NB4 (cell line): ENCODE measurements at regions not wholly inside any gene's neighbourhood (a gene's known extent, or its start where the extent isn't known, plus 50 kb on each side); places are given as distances from the start of the nearest gene placed in this dataset.

ENCODE experiments used
- POLR2A ChIP-seq: IDR thresholded peaks from 2 replicates; pipeline ENCODE4 v1.6.1; 2011; ENCODE audit warnings: mild to moderate bottlenecking; ENCODE audit not compliant: insufficient read length; ENCODE audit errors: extremely low read depth
- TF ChIP-seq, protein P1 (sequence below): IDR thresholded peaks from one replicate; pipeline ENCODE4 v1.5.1; 2012; ENCODE audit warnings: low read depth, low read length

DNA sequence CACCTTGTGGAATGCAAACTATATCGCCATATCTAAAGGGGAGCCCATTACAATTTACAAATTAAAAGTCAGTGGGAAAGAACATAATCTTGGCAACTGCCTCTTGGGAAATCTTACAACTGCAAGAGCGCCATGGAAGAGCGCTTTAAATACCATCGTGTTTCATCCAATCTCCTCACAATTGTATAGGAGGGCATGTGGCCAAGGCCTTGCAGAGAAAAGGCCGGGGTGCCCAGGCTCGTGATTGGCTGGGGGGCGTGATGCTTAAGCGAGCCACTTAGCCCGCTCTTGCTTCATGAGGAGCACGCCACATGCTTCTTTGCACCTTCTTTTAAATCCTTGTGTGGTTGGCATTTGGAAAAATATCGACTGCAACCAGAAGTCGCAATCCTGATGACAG lies 69.8 kb upstream of the NFIB start:
- TF ChIP-seq, protein P1, sequence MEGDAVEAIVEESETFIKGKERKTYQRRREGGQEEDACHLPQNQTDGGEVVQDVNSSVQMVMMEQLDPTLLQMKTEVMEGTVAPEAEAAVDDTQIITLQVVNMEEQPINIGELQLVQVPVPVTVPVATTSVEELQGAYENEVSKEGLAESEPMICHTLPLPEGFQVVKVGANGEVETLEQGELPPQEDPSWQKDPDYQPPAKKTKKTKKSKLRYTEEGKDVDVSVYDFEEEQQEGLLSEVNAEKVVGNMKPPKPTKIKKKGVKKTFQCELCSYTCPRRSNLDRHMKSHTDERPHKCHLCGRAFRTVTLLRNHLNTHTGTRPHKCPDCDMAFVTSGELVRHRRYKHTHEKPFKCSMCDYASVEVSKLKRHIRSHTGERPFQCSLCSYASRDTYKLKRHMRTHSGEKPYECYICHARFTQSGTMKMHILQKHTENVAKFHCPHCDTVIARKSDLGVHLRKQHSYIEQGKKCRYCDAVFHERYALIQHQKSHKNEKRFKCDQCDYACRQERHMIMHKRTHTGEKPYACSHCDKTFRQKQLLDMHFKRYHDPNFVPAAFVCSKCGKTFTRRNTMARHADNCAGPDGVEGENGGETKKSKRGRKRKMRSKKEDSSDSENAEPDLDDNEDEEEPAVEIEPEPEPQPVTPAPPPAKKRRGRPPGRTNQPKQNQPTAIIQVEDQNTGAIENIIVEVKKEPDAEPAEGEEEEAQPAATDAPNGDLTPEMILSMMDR, result no peak
- TF ChIP-seq POLR2A, result no peak
